ENCODE measurements at regions not wholly inside any gene's neighbourhood (a gene's known extent, or its start where the extent isn't known, plus 50 kb on each side); places are given as distances from the start of the nearest gene placed in this dataset.
A peak's percentile ranks its signal among the peaks of the same experiment; 100 is the strongest.
"Not testable (repeated sequence)": the region's sequence is repeated elsewhere in the genome, so short reads cannot be mapped to it uniquely, and the experiment has no call there.

DNA sequence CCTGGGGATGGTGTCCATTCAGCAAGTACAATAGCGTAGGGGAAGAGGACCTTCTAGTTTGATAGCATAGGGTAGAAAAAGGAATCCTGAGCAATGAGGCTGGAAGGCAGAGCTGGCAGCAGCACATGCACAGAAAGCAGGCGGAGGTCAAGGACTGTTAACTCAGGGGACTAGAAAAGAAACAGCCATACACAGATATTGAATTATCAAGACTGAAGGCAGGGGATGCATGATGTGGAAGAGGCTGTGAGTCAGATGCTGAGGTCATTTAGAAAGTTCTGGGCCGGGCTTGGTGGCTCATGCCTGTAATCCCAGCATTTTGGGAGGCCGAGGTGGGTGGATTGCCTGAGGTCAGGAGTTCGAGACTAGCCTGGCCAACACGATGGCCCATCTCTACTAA lies 65.6 kb downstream of the OPTC start:
- Mint-ChIP-seq H3K36me3 (ENCODE audit: low read depth) (peaks cover 6% of the 10 kb centered on the region), H3K4me3 (no peak overlapping the region), H3K27ac (no peak overlapping the region), H3K4me1 (peaks cover 10% of the 10 kb centered on the region), H3K27me3 (peaks cover 24% of the 10 kb centered on the region)
- H3K9me3 ChIP-seq (ENCODE audit: control insufficient read depth, low read length, poor library complexity, severe bottlenecking): no peaks in the 10 kb centered on the region
- ATAC-seq (no peak), DNase-seq (no peak)

DNA sequence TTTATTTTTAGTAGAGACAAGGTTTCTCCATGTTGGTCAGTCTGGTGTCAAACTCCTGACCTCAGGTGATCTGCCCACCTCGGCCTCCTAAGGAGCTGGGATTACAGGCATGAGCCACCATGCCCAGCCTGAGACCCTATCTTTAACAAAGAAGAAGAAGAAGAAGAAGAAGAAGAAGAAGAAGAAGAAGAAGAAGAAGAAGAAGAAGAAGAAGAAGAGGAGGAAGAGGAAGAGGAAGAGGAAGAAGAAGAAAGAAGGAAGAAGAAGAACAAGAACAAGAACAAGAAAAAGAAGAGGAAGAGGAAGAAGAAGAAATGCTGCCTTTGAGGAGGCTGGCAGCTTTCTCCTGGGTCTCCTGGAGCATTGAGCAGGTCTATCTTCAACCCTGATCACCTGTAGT lies 64.9 kb upstream of the ATP2B4 start:
- not testable (repeated sequence) for H3K27ac Mint-ChIP-seq; ATAC-seq; H3K36me3 Mint-ChIP-seq (ENCODE audit: low read depth); H3K9me3 ChIP-seq (ENCODE audit: control insufficient read depth, low read length, poor library complexity, severe bottlenecking); DNase-seq
- Mint-ChIP-seq H3K4me1 (peaks cover 10% of the 10 kb centered on the region), H3K4me3 (peak overlapping the region; percentile 8), H3K27me3 (peaks cover 17% of the 10 kb centered on the region)

DNA sequence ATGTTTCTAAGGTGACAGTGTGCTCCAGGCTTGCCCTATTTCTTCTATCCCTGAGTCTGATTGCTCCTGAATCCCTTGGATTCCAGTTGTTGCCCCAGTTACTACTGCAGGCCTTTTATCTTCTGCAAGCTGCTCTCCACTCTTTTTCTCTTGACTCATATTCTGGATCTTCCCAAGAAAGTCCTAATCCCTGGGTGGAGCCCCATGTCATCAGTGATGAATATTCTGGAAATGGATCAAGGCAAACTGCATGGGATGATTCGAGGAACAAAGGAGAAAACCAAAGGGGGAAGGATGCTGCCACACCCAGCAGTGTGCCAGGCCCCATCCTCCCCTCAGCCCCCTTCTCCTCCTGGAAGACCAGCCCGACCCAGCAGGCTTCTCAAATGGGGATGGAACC lies 63.3 kb upstream of the ATP2B4 start:
- ATAC-seq: no peak
- peaks cover 10% of the 10 kb centered on the region for H3K4me1 Mint-ChIP-seq
- H3K27me3 Mint-ChIP-seq: peaks cover 10% of the 10 kb centered on the region

DNA sequence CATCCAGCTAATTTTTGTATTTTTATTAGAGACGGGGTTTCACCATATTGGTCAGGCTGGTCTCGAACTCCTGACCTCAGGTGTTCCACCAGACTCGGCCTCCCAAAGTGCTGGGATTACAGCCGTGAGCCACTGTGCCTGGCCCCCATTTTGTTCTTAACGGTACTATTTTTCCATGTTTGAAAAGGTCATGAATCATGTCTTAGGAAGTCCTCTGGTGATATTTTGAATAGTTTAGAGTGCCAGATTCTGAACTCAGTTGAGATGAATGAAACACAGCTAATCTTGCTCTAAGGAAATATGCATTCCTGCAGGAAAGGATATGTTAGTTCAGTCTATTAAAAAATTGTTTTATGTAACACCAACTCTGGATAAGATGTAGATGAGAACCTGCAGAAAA lies 62.6 kb upstream of the ATP2B4 start:
- no peaks in the 10 kb centered on the region for H3K9me3 ChIP-seq (ENCODE audit: control insufficient read depth, low read length, poor library complexity, severe bottlenecking)
- H3K36me3 Mint-ChIP-seq (ENCODE audit: low read depth): peaks cover 3% of the 10 kb centered on the region
- ATAC-seq (no peak), DNase-seq (no peak)
- peaks cover 8% of the 10 kb centered on the region for H3K4me1 Mint-ChIP-seq
- H3K27ac Mint-ChIP-seq: peak overlapping the region; percentile 91
- peaks cover 6% of the 10 kb centered on the region for H3K27me3 Mint-ChIP-seq
- no peak overlapping the region for H3K4me3 Mint-ChIP-seq

More for the DNA sequence above, 63.3 kb upstream of the ATP2B4 start:
- no peak for DNase-seq
- Mint-ChIP-seq H3K36me3 (ENCODE audit: low read depth) (peaks cover 3% of the 10 kb centered on the region), H3K4me3 (no peak overlapping the region), H3K27ac (peak overlapping the region; percentile 91)
- H3K9me3 ChIP-seq (ENCODE audit: control insufficient read depth, low read length, poor library complexity, severe bottlenecking): no peaks in the 10 kb centered on the region

DNA sequence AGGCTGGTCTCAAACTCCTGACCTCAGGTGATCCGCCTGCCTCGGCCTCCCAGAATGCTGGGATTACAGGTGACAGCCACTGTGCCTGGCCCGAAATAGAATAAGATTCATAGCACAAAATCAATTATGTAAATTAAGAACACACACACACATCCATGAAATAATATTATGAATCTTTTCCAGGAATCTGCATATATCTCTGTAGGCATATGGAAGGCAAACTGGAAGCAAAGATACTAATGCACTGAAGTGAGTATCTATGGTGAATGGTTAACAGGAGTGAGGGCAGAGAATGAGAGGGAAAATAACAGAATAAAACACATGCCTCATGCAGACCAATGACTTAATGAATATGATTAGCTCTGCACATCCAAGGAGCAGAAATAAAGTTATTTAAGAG lies 61.6 kb upstream of the ATP2B4 start:
- no peaks in the 10 kb centered on the region for H3K9me3 ChIP-seq (ENCODE audit: control insufficient read depth, low read length, poor library complexity, severe bottlenecking)
- ATAC-seq (no peak), DNase-seq (no peak)
- no peak overlapping the region for H3K27ac Mint-ChIP-seq
- H3K27me3 Mint-ChIP-seq: peaks cover 9% of the 10 kb centered on the region
- no peaks in the 10 kb centered on the region for H3K36me3 Mint-ChIP-seq (ENCODE audit: low read depth)
- peaks cover 4% of the 10 kb centered on the region for H3K4me1 Mint-ChIP-seq
- H3K4me3 Mint-ChIP-seq: no peak overlapping the region

DNA sequence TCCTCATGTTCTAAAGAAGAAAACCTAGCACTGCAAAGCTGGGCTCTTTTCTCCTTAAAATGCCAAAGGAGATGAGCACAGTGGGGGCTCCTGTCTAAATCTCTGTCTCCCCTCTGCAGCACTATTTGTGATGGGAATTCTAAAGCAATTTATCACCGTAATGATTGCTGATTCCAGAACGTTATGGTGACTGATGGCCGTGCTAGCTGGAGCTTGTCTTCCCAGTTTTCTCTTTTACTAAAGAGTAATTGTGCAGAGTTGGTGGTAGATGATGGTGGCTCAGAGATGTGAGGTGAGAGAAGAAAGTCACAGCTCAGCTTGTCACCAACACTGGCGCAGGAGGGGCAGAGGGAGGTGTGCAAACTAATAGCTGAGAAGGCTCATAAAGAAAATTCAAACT lies 60.7 kb upstream of the ATP2B4 start:
- peaks cover 4% of the 10 kb centered on the region for H3K4me1 Mint-ChIP-seq
- H3K36me3 Mint-ChIP-seq (ENCODE audit: low read depth): no peaks in the 10 kb centered on the region
- no peaks in the 10 kb centered on the region for H3K9me3 ChIP-seq (ENCODE audit: control insufficient read depth, low read length, poor library complexity, severe bottlenecking)
- no peak for DNase-seq
- no peak overlapping the region for H3K4me3 Mint-ChIP-seq
- H3K27me3 Mint-ChIP-seq: peaks cover 9% of the 10 kb centered on the region
- H3K27ac Mint-ChIP-seq: peak overlapping the region; percentile 37
- no peak for ATAC-seq

DNA sequence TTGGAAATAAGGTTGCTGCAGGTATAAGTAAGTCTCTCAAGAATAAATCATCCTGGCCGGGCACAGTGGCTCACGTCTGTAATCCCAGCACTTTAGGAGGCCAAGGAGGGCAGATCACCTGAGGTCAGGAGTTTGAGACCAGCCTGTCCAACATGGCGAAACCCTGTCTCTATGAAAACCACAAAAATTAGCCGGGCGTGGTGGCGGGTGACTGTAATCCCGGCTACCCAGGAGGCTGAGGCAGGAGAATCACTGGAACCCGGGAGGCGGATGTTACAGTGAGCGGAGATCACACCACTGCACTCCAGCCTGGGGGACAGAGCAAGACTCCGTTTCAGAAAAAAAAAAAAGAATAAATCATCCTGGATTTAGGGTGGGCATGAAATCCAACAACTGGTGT lies 59.7 kb upstream of the ATP2B4 start:
- H3K27me3 Mint-ChIP-seq: peaks cover 14% of the 10 kb centered on the region
- not testable (repeated sequence) for ATAC-seq, H3K4me1 Mint-ChIP-seq

DNA sequence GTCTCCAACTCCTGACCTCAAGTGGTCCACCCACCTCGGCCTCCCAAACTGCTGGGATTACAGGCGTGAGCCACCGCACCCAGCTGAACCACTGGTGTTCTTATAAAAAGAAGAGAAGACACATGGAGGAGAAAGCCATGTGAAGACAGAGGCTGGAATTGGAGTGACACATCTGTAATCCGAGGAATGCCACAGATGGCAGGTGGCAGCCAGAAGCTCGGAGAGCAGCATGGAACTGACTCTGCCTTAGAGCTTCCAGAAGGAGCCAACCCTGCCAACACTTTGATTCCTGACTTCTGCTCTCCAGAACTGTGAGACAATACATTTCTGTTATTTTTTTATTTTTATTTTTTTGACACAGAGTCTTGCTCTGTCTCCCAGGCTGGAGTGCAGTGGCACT lies 59.0 kb upstream of the ATP2B4 start:
- ATAC-seq (no peak), DNase-seq (no peak)
- H3K9me3 ChIP-seq (ENCODE audit: control insufficient read depth, low read length, poor library complexity, severe bottlenecking): no peaks in the 10 kb centered on the region
- Mint-ChIP-seq H3K36me3 (ENCODE audit: low read depth) (no peaks in the 10 kb centered on the region), H3K27ac (no peak overlapping the region), H3K4me3 (no peak overlapping the region), H3K4me1 (peaks cover 2% of the 10 kb centered on the region), H3K27me3 (peaks cover 20% of the 10 kb centered on the region)

More for the DNA sequence above, 59.7 kb upstream of the ATP2B4 start:
- not testable (repeated sequence) for DNase-seq; H3K27ac Mint-ChIP-seq; H3K36me3 Mint-ChIP-seq (ENCODE audit: low read depth); H3K9me3 ChIP-seq (ENCODE audit: control insufficient read depth, low read length, poor library complexity, severe bottlenecking); H3K4me3 Mint-ChIP-seq

DNA sequence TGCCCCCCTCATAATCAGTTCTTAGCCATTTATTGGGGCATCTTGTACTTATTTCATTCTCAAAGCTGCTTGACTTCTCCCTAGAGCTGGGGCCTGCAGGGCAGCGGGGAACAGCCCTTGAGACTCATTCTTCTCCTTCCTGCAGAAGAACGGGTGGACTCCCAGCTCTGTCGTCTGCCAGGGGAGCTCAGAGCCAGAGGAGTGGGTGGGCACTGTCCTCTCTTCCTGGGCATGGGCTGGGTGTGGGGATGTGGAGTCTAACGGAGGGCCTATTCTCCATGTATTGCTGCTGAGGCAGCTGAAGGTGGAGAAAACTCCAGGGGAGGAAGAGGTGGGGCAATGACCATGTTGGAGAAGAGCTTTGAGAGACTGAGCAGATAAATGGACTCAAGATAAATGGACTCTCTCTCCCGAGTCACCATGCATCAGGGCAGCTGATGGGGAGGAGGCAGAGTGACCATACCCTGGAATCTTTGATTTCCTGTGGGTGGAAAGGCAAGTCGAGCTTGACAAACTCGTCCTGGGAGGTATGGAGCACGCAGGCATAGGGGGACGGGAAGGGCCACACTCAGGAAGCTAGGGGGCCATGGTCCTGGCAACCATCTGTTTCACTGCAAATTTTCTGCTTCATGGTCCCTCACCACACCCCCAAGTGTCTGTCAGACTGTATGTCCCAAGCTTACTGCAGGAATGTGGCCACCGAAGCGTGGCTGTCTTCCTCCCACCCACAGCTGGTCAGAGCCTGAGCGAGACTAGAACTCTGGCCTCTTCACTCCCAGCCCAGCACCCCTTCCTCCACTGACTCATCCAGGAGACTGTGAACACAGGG lies 56.9 kb upstream of the ATP2B4 start:
- Mint-ChIP-seq H3K27ac (no peak overlapping the region), H3K27me3 (peaks cover 20% of the 10 kb centered on the region), H3K4me3 (peak overlapping the region; percentile 64), H3K36me3 (ENCODE audit: low read depth) (no peaks in the 10 kb centered on the region), H3K4me1 (no peaks in the 10 kb centered on the region)
- ATAC-seq (no peak), DNase-seq (no peak)
- no peaks in the 10 kb centered on the region for H3K9me3 ChIP-seq (ENCODE audit: control insufficient read depth, low read length, poor library complexity, severe bottlenecking)

DNA sequence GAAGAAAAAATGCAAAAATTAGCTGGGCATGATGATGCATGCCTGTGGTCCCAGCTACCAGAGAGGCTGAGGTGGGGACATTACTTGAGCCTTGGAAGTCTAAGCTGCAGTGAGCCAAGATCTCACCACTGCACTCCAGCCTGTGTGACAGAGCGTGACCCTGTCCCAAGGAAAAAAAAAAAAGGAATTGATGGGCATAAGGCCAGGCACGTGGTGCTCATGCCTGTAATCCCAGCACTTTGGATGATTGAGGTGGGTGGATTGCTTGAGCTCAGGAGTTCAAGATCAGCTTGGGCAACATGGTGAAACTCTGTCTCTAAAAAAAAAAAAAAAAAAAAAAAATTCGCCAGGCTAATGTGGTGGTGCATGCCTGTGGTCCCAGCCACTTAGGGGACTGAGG lies 55.8 kb upstream of the ATP2B4 start:
- DNase-seq (no peak), ATAC-seq (no peak)
- H3K36me3 Mint-ChIP-seq (ENCODE audit: low read depth): no peaks in the 10 kb centered on the region
- no peaks in the 10 kb centered on the region for H3K9me3 ChIP-seq (ENCODE audit: control insufficient read depth, low read length, poor library complexity, severe bottlenecking)
- H3K4me1 Mint-ChIP-seq: no peaks in the 10 kb centered on the region
- H3K4me3 Mint-ChIP-seq: no peak overlapping the region
- H3K27ac Mint-ChIP-seq: no peak overlapping the region
- peaks cover 20% of the 10 kb centered on the region for H3K27me3 Mint-ChIP-seq

DNA sequence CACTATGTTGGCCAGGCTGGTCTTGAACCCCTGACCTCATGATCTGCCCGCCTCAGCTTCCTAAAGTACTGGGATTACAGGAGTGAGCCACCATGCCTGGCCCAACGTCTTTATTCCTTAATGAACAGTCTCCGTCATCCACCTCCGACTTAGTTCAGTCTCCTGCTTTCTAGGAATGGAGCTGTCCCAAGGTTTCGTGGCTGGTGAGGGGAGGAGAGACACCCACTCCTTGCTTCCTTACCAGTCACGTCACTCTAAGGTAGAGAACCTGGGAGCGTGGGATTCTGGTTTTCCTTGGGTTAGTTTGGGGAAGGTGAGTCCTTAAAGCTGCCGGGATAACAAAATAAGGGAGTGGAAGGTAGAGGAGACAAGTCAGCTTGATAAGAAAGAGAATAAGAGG lies 55.0 kb upstream of the ATP2B4 start:
- Mint-ChIP-seq H3K4me1 (no peaks in the 10 kb centered on the region), H3K4me3 (no peak overlapping the region), H3K27ac (no peak overlapping the region), H3K27me3 (peaks cover 20% of the 10 kb centered on the region), H3K36me3 (ENCODE audit: low read depth) (peaks cover 2% of the 10 kb centered on the region)
- DNase-seq (no peak), ATAC-seq (no peak)
- H3K9me3 ChIP-seq (ENCODE audit: control insufficient read depth, low read length, poor library complexity, severe bottlenecking): no peaks in the 10 kb centered on the region

DNA sequence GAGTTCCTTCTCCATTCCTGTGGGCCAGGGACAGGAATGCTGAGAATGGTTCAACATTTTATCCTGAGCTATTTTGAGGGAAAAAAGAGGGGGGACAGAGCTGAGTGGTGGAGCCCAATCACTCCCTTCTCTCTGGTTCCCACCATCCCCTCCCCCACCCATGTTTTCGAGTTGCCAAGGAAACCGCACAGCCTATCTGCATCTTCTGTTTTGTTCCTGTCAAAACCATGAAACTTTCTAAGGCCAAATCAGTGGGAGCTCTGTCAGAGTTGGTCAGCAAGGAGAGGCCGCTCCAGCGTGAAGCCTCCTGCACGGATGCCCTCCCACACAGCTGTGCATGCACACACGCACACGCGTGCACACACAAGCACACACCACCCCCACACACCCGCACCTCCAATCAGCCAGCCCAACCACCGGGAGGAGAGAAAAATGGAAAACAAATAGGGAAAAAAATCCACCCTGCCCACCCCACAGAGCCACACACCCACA lies 54.5 kb upstream of the ATP2B4 start:
- Mint-ChIP-seq H3K36me3 (ENCODE audit: low read depth) (peaks cover 2% of the 10 kb centered on the region), H3K27me3 (peaks cover 20% of the 10 kb centered on the region), H3K4me1 (no peaks in the 10 kb centered on the region), H3K4me3 (no peak overlapping the region), H3K27ac (no peak overlapping the region)
- DNase-seq: no peak
- ATAC-seq: no peak
- no peaks in the 10 kb centered on the region for H3K9me3 ChIP-seq (ENCODE audit: control insufficient read depth, low read length, poor library complexity, severe bottlenecking)

DNA sequence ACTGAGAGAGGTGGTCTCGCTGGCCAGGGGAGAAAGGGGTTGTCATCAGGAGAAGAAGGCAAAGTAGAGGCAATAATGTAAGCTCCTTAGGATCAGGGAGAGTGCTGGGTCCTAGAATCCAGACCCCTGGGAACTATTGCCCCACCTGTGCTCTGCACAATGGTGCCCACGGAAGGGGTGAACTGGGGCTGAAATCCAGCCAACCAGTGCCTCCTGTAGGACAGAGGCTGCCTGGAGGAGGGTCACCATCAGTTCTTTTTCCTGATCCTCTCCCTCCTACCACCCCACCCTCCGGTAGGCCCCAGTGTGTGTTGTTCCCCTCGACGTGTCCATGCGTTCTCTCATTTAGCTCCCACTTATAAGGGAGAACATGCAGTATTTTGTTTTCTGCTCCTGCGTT lies 52.9 kb upstream of the ATP2B4 start:
- no peak overlapping the region for H3K27ac Mint-ChIP-seq
- no peak for ATAC-seq

More for the DNA sequence above, 52.9 kb upstream of the ATP2B4 start:
- DNase-seq: no peak
- H3K9me3 ChIP-seq (ENCODE audit: control insufficient read depth, low read length, poor library complexity, severe bottlenecking): no peaks in the 10 kb centered on the region
- Mint-ChIP-seq H3K27me3 (peaks cover 20% of the 10 kb centered on the region), H3K4me3 (no peak overlapping the region), H3K36me3 (ENCODE audit: low read depth) (peaks cover 2% of the 10 kb centered on the region), H3K4me1 (no peaks in the 10 kb centered on the region)

Data from T-helper 17 cell (primary cell).